HG03521 (cell line): ENCODE measurements at regions not wholly inside any gene's neighbourhood (a gene's known extent, or its start where the extent isn't known, plus 50 kb on each side); places are given as distances from the start of the nearest gene placed in this dataset.
A peak's percentile ranks its signal among the peaks of the same experiment; 100 is the strongest.
"Not testable (repeated sequence)": the region's sequence is repeated elsewhere in the genome, so short reads cannot be mapped to it uniquely, and the experiment has no call there.

Source experiments
- ATAC-seq: cut with Tn5 transposase; IDR thresholded peaks from one replicate; pipeline ENCODE4 v1.9.1; 2021; ENCODE audit warnings: mild to moderate bottlenecking, moderate library complexity; ENCODE audit not compliant: unreplicated experiment

GRCh38 chr12:58412461-58413060, 471.2 kb downstream of the ATP23 start:
- no peak for ATAC-seq

DNA sequence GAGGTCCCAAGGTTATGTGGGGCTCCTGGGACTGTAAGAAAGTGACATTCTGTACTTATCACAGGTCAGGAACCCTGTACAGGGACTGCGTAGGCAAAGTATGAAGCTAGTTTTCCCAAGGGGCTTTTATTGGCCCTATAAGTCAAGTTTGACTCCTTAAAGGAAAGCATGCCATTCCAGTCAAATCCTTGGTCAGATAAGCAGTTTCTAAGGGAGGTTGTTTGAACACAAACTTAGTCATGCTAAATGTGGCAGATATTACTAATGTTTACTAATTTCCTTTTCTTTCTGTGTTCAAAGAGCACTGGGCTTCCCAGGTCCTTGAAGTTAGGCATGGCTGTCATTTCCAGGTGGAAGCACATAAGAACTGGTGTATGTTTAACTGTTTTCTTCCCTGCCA, 472.4 kb downstream of the ATP23 start:
- no peak for ATAC-seq

GRCh38 chr12:58414398-58414871, 473.1 kb downstream of the ATP23 start:
- ATAC-seq, result no peak

- no peak for ATAC-seq
These were observed 474.3 kb downstream of the ATP23 start for GRCh38 chr12:58415716-58416115.

- ATAC-seq, result no peak
These were observed 474.9 kb downstream of the ATP23 start for GRCh38 chr12:58416236-58416635.

DNA sequence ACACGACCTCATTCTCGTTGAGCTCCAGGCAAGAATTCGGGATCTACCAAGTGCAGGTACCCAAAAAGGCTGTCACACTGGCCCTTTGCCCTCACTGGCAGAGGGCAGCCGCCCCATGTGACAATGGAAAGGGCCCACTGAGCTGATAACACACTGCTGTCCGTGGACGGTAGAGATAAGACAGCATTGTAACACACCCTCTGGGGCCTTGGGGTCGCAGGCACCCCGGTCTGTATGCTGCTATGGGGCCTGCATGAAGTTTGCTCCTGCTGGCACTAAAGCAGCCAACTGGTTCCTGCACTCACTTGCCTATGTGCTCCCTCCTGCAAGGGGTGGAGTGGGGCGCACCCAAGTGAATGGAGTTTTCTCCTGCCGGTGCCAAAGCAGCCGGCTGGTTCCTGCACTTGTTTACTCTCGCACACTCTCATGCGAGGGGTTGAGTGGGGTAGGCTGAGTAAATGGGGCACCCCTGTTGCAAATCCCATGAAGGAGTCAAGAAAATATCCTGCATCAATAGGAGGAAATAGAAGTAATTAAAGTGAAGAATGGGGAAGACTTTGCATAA, 477.9 kb downstream of the ATP23 start:
- ATAC-seq, result no peak

DNA sequence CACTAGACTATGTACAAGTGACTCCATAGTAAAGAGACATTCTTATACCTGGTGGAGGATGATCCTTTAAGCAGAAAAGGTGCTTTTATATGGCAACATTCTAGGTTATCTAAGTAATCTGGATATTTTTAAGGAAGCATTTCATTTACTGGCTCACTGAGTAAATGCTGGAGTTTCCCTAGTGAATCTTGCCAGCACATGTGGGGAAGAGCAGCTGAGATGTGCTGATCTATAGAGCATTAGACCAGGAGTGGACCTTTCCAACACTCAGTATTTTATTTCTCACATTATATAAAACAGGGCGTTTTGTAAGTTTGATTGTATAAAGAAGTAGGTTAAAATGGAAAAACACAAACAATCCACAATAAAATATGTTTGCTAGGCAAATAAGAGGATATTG, 478.5 kb downstream of the ATP23 start:
- ATAC-seq, result no peak

- ATAC-seq, result no peak
These were observed 479.1 kb downstream of the ATP23 start for GRCh38 chr12:58420503-58420902.

DNA sequence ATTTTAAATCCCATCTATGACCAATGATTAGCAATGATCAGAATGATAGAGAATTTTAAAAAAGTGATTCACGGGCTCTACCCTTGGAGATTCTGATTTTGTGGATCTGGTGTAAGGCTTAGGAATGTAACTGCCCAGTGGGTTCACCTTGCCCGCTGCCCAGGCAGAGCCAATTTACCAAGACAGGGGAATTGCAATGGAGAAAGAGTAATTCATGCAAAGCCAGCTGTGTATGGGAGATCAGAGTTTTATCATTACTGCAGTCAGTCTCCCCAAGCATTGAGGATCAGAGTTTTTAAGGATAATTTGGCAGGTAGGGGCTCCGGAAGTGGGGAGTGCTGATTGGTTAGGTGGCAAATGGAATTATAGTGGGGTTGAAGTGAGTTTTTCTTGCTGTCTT, 480.6 kb downstream of the ATP23 start:
- ATAC-seq, result no peak

- ATAC-seq, result peak; percentile 24
These were observed 483.5 kb downstream of the ATP23 start for GRCh38 chr12:58424735-58425392.

- ATAC-seq, result peak; percentile 87
These were observed 484.4 kb downstream of the ATP23 start for GRCh38 chr12:58425481-58426392.

- ATAC-seq, result not testable (repeated sequence)
These were observed 485.1 kb downstream of the ATP23 start for GRCh38 chr12:58426437-58426836.

GRCh38 chr12:58433959-58434358, 486.3 kb downstream of the LRIG3 start:
- ATAC-seq, result no peak

DNA sequence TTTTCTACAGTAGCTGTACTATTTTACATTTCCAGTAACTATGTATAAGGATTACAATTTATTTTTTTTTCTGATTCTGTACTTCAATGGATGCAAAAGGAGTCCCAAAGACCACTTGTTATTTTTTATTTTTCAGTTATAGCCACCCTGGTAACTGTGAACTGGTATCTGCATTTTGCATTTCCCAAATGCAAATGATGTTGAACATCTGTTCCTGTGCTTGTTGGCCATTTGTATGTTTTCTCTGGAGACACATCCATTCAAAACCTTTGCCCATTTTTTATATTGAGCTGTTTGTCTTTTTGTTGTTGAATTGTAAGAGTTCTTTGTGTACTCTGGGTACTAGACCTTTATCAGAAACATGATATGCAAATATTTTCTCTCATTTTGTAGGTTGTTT, 485.6 kb downstream of the LRIG3 start:
- ATAC-seq, result no peak

DNA sequence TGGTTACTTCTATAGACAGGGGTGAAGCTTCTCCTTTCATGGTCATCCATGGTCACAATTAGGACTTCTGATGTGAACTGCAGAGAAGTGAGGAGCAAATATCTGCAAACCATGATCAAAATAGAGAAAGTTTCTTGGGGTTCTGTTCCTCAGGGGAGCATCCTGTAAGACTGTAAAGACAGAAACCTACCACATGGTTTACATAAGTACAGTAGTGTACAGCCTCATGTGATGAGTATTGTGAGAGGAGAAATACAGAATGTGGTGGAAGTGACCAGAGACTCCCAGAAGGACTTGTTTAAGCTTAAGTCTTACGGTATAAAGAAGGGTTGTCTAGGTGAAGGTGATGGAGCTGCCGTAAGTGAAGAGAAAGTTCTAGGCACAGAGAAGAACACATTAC, 484.7 kb downstream of the LRIG3 start:
- no peak for ATAC-seq

GRCh38 chr12:58441483-58441882, 478.8 kb downstream of the LRIG3 start:
- no peak for ATAC-seq

DNA sequence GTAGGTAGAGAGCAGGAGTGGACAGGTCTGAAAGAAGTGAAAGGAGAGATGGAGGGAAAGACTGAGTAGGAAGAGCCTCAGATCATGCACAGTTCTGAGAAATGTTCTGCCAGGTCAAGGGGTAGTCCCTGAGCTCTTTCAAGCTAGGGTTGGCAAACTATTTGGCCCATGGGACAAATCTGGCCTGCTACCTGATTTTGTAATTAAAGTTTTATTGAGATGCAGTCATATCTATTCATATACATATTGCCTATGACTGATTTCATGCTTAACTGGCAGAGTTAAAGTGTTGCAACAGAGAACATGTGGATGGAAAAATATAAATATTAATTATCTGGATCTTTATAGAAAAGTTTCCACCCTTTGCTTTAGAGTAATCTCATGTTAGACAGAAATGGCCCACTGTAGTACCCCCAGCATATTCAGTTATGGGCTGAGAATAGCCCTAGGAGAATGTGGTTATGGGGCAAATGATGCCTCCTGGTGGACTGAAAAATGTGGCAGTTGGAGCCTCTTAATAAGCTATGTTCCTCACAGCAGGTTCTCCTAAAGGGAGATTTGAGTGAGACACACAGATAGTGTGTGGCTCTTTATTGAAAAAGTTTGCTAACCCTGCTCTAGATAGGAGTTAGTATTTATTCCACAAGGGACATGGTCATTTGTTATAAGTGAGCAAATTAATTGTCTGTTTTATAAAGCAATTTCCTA, 476.9 kb downstream of the LRIG3 start:
- ATAC-seq, result no peak

GRCh38 chr12:58443981-58444371, 476.3 kb downstream of the LRIG3 start:
- ATAC-seq, result no peak

DNA sequence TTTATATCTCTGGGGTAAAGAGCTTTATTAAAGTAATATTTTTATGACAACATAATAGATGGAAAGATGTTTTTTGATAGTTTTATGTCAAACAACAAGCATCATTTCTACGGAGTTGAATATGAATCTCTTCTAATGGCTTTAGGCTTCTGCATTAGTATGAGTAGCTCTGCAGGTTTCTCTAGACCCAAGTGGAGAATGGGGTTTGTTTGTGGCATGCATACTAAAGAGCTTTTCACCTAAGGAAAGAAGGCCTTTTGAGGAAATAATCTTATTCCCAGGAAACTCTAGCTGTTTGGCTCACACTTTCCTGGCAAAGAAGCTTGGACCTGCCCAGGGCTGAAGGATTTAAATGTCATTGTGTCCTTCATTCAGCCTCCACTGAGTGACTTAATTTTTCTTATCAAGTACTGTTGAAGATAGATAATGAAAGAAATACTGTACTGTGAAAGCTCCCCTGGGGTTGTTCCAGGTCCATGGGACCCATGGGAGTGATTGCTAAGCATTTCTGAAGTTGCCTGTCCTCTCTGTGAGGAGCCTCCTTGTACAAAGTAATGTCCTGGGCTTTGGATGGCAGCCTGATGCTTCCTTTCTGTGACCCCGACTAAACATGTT, 469.3 kb downstream of the LRIG3 start:
- no peak for ATAC-seq

DNA sequence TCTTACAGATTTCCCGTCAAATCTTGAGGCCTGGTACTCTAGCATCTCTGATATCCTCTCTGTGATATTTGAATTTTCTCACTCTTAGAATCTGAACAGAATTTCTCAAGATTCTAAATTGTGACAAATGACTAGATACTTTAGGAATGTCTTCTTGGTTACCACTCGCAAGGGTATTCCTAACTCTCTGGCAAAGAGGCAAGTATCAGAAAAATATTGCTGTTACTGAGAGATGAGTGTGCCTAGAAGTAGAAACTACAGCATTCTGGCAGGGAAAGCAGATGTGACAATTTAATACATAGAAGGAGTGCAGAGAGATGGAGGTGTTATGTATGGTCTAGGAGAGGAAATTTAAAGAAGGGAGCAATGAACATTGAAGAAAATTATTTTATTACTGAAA, 467.8 kb downstream of the LRIG3 start:
- no peak for ATAC-seq
